ENCODE measurements at regions not wholly inside any gene's neighbourhood (a gene's known extent, or its start where the extent isn't known, plus 50 kb on each side); places are given as distances from the start of the nearest gene placed in this dataset.

- Histone ChIP-seq H3K27ac (no peak overlapping the region), H3K4me3 (no peak overlapping the region)
- TF ChIP-seq CTCF (IDR thresholded peaks at IDR 0.05), result no peak
- DNase-seq (ENCODE audit: low spot score), result no peak
Observed at GRCh38 chr4:71639380-71639779, 144.5 kb downstream of the GC start.

GRCh38 chr4:71635139-71635748 lies 148.6 kb downstream of the GC start:
- Histone ChIP-seq H3K4me3 (no peak overlapping the region), H3K27ac (no peak overlapping the region)
- DNase-seq (ENCODE audit: low spot score), result no peak
- no peak for TF ChIP-seq CTCF (IDR thresholded peaks at IDR 0.05)

GRCh38 chr4:71634364-71634763 lies 149.5 kb downstream of the GC start:
- TF ChIP-seq CTCF (IDR thresholded peaks at IDR 0.05), result no peak
- no peak overlapping the region for H3K4me3 ChIP-seq
- DNase-seq (ENCODE audit: low spot score), result no peak
- no peak overlapping the region for H3K27ac ChIP-seq

GRCh38 chr4:71630803-71631202 lies 153.1 kb downstream of the GC start:
- H3K27ac ChIP-seq, result no peak overlapping the region
- no peak for DNase-seq (ENCODE audit: low spot score)
- TF ChIP-seq CTCF (IDR thresholded peaks at IDR 0.05), result no peak
- H3K4me3 ChIP-seq, result no peak overlapping the region

GRCh38 chr4:71625005-71625404 lies 158.9 kb downstream of the GC start:
- no peak overlapping the region for H3K4me3 ChIP-seq
- TF ChIP-seq CTCF (IDR thresholded peaks at IDR 0.05), result no peak
- H3K27ac ChIP-seq, result no peak overlapping the region
- DNase-seq (ENCODE audit: low spot score), result no peak

Data from coronary artery (tissue), 2 donors.